ENCODE measurements at regions not wholly inside any gene's neighbourhood (a gene's known extent, or its start where the extent isn't known, plus 50 kb on each side); places are given as distances from the start of the nearest gene placed in this dataset.
"Not testable (repeated sequence)": the region's sequence is repeated elsewhere in the genome, so short reads cannot be mapped to it uniquely, and the experiment has no call there.

GRCh38 chr12:126419131-126419530 is 1353.9 kb downstream of the AACS start:
- no peaks in the 10 kb centered on the region for H3K36me3 ChIP-seq (ENCODE audit: insufficient read depth, low read length)
- peaks cover 15% of the 10 kb centered on the region; the same call in 1 of the 2 replicates for H3K4me1 ChIP-seq (ENCODE audit: insufficient read depth, low read length)
- H3K9ac ChIP-seq (ENCODE audit: low read depth, low read length): no peak overlapping the region
- no peaks in the 10 kb centered on the region for H3K9me3 ChIP-seq (ENCODE audit: control insufficient read depth, insufficient read depth, low read length)

GRCh38 chr12:126424696-126425095 is 1359.5 kb downstream of the AACS start:
- Histone ChIP-seq H3K9me3 (ENCODE audit: control insufficient read depth, insufficient read depth, low read length) (no peaks in the 10 kb centered on the region), H3K9ac (ENCODE audit: low read depth, low read length) (no peak overlapping the region), H3K36me3 (ENCODE audit: insufficient read depth, low read length) (no peaks in the 10 kb centered on the region), H3K4me1 (ENCODE audit: insufficient read depth, low read length) (no peaks in the 10 kb centered on the region)

- no peaks in the 10 kb centered on the region for H3K4me1 ChIP-seq (ENCODE audit: insufficient read depth, low read length)
- no peaks in the 10 kb centered on the region for H3K36me3 ChIP-seq (ENCODE audit: insufficient read depth, low read length)
- H3K9ac ChIP-seq (ENCODE audit: low read depth, low read length): no peak overlapping the region
- H3K9me3 ChIP-seq (ENCODE audit: control insufficient read depth, insufficient read depth, low read length): no peaks in the 10 kb centered on the region
Measured at GRCh38 chr12:126425264-126425663, 1360.0 kb downstream of the AACS start.

GRCh38 chr12:126428769-126429168 is 1363.5 kb downstream of the AACS start:
- Histone ChIP-seq H3K9ac (ENCODE audit: low read depth, low read length) (no peak overlapping the region), H3K36me3 (ENCODE audit: insufficient read depth, low read length) (no peaks in the 10 kb centered on the region), H3K4me1 (ENCODE audit: insufficient read depth, low read length) (no peaks in the 10 kb centered on the region), H3K9me3 (ENCODE audit: control insufficient read depth, insufficient read depth, low read length) (no peaks in the 10 kb centered on the region)

GRCh38 chr12:126430921-126431320 is 1365.7 kb downstream of the AACS start:
- H3K9me3 ChIP-seq (ENCODE audit: control insufficient read depth, insufficient read depth, low read length): no peaks in the 10 kb centered on the region
- H3K36me3 ChIP-seq (ENCODE audit: insufficient read depth, low read length): no peaks in the 10 kb centered on the region
- H3K9ac ChIP-seq (ENCODE audit: low read depth, low read length): no peak overlapping the region
- no peaks in the 10 kb centered on the region for H3K4me1 ChIP-seq (ENCODE audit: insufficient read depth, low read length)

- Histone ChIP-seq H3K9ac (ENCODE audit: low read depth, low read length) (no peak overlapping the region), H3K9me3 (ENCODE audit: control insufficient read depth, insufficient read depth, low read length) (no peaks in the 10 kb centered on the region), H3K4me1 (ENCODE audit: insufficient read depth, low read length) (no peaks in the 10 kb centered on the region), H3K36me3 (ENCODE audit: insufficient read depth, low read length) (no peaks in the 10 kb centered on the region)
Measured at GRCh38 chr12:126431767-126432166, 1366.5 kb downstream of the AACS start.

- Histone ChIP-seq H3K9ac (ENCODE audit: low read depth, low read length) (no peak overlapping the region), H3K36me3 (ENCODE audit: insufficient read depth, low read length) (no peaks in the 10 kb centered on the region), H3K4me1 (ENCODE audit: insufficient read depth, low read length) (no peaks in the 10 kb centered on the region), H3K9me3 (ENCODE audit: control insufficient read depth, insufficient read depth, low read length) (no peaks in the 10 kb centered on the region)
Measured at GRCh38 chr12:126432780-126433179, 1367.5 kb downstream of the AACS start.

- no peaks in the 10 kb centered on the region for H3K36me3 ChIP-seq (ENCODE audit: insufficient read depth, low read length)
- no peaks in the 10 kb centered on the region for H3K9me3 ChIP-seq (ENCODE audit: control insufficient read depth, insufficient read depth, low read length)
- H3K4me1 ChIP-seq (ENCODE audit: insufficient read depth, low read length): no peaks in the 10 kb centered on the region
- no peak overlapping the region for H3K9ac ChIP-seq (ENCODE audit: low read depth, low read length)
Measured at GRCh38 chr12:126434412-126434985, 1369.3 kb downstream of the AACS start.

GRCh38 chr12:126436041-126436440 is 1370.8 kb downstream of the AACS start:
- no peaks in the 10 kb centered on the region for H3K9me3 ChIP-seq (ENCODE audit: control insufficient read depth, insufficient read depth, low read length)
- no peaks in the 10 kb centered on the region for H3K36me3 ChIP-seq (ENCODE audit: insufficient read depth, low read length)
- no peaks in the 10 kb centered on the region for H3K4me1 ChIP-seq (ENCODE audit: insufficient read depth, low read length)
- no peak overlapping the region for H3K9ac ChIP-seq (ENCODE audit: low read depth, low read length)

GRCh38 chr12:126437934-126438333 is 1372.7 kb downstream of the AACS start:
- H3K4me1 ChIP-seq (ENCODE audit: insufficient read depth, low read length): no peaks in the 10 kb centered on the region

GRCh38 chr12:126443977-126444376 is 1378.7 kb downstream of the AACS start:
- H3K9me3 ChIP-seq (ENCODE audit: control insufficient read depth, insufficient read depth, low read length): no peaks in the 10 kb centered on the region

More at GRCh38 chr12:126437934-126438333, 1372.7 kb downstream of the AACS start:
- H3K9ac ChIP-seq (ENCODE audit: low read depth, low read length): no peak overlapping the region
- no peaks in the 10 kb centered on the region for H3K36me3 ChIP-seq (ENCODE audit: insufficient read depth, low read length)
- no peaks in the 10 kb centered on the region for H3K9me3 ChIP-seq (ENCODE audit: control insufficient read depth, insufficient read depth, low read length)

GRCh38 chr12:126447346-126447745 is 1382.1 kb downstream of the AACS start:
- Histone ChIP-seq H3K36me3 (ENCODE audit: insufficient read depth, low read length) (no peaks in the 10 kb centered on the region), H3K4me1 (ENCODE audit: insufficient read depth, low read length) (no peaks in the 10 kb centered on the region), H3K9me3 (ENCODE audit: control insufficient read depth, insufficient read depth, low read length) (no peaks in the 10 kb centered on the region), H3K9ac (ENCODE audit: low read depth, low read length) (no peak overlapping the region)

More at GRCh38 chr12:126443977-126444376, 1378.7 kb downstream of the AACS start:
- no peaks in the 10 kb centered on the region for H3K4me1 ChIP-seq (ENCODE audit: insufficient read depth, low read length)
- H3K36me3 ChIP-seq (ENCODE audit: insufficient read depth, low read length): no peaks in the 10 kb centered on the region
- no peak overlapping the region for H3K9ac ChIP-seq (ENCODE audit: low read depth, low read length)

- Histone ChIP-seq H3K4me1 (ENCODE audit: insufficient read depth, low read length) (peaks cover 11% of the 10 kb centered on the region), H3K9ac (ENCODE audit: low read depth, low read length) (no peak overlapping the region), H3K9me3 (ENCODE audit: control insufficient read depth, insufficient read depth, low read length) (no peaks in the 10 kb centered on the region), H3K36me3 (ENCODE audit: insufficient read depth, low read length) (no peaks in the 10 kb centered on the region)
Measured at GRCh38 chr12:126451809-126452208, 1386.6 kb downstream of the AACS start.

- H3K4me1 ChIP-seq (ENCODE audit: insufficient read depth, low read length): peaks cover 11% of the 10 kb centered on the region
- not testable (repeated sequence) for H3K9ac ChIP-seq (ENCODE audit: low read depth, low read length); H3K9me3 ChIP-seq (ENCODE audit: control insufficient read depth, insufficient read depth, low read length); H3K36me3 ChIP-seq (ENCODE audit: insufficient read depth, low read length)
Measured at GRCh38 chr12:126452686-126453085, 1387.5 kb downstream of the AACS start.

- peaks cover 11% of the 10 kb centered on the region for H3K4me1 ChIP-seq (ENCODE audit: insufficient read depth, low read length)
- no peaks in the 10 kb centered on the region for H3K36me3 ChIP-seq (ENCODE audit: insufficient read depth, low read length)
- H3K9ac ChIP-seq (ENCODE audit: low read depth, low read length): no peak overlapping the region
- H3K9me3 ChIP-seq (ENCODE audit: control insufficient read depth, insufficient read depth, low read length): no peaks in the 10 kb centered on the region
Measured at GRCh38 chr12:126454581-126454980, 1389.3 kb downstream of the AACS start.

GRCh38 chr12:126457776-126458175 is 1392.5 kb downstream of the AACS start:
- Histone ChIP-seq H3K9ac (ENCODE audit: low read depth, low read length) (no peak overlapping the region), H3K9me3 (ENCODE audit: control insufficient read depth, insufficient read depth, low read length) (no peaks in the 10 kb centered on the region)

More at GRCh38 chr12:126457776-126458175, 1392.5 kb downstream of the AACS start:
- H3K4me1 ChIP-seq (ENCODE audit: insufficient read depth, low read length): peaks cover 11% of the 10 kb centered on the region
- H3K36me3 ChIP-seq (ENCODE audit: insufficient read depth, low read length): no peaks in the 10 kb centered on the region

All from ES-I3 (cell line).